Adrenal gland (tissue), 9 donors: ENCODE measurements at regions not wholly inside any gene's neighbourhood (a gene's known extent, or its start where the extent isn't known, plus 50 kb on each side); places are given as distances from the start of the nearest gene placed in this dataset.

Source experiments
- DNase-seq, 7 donors: peaks; one replicate each; pipeline ENCODE4 v3.0.0-alpha.2; 2019 to 2020
- H3K27ac ChIP-seq, 5 donors: fragments of 200-600 bp; sonication (generic) in 4 of 5; 1 replicate in 3 of 5; 2 replicates in 2 of 5; pipeline versions ENCODE4 v1.5.1 to v1.8.0; 2016 to 2020; ENCODE audit warnings: mild to moderate bottlenecking in 1 of 5
- H3K27me3 ChIP-seq: fragments of 200-600 bp; 2 replicates; pipeline ENCODE4 v1.8.0; 2021
- H3K36me3 ChIP-seq, 2 donors: fragments of 200-600 bp; replicated peaks in 1 of 2; 1 replicate in 1 of 2; 2 replicates in 1 of 2; pipeline versions ENCODE4 v1.5.1 to v1.8.0; 2018 to 2022
- H3K4me1 ChIP-seq, 2 donors: fragments of 200-600 bp; replicated peaks in 1 of 2; 1 replicate in 1 of 2; 2 replicates in 1 of 2; pipeline versions ENCODE4 v1.5.1 to v1.8.0; 2018 to 2021
- H3K4me3 ChIP-seq, 4 donors: fragments of 200-600 bp; sonication (generic) in 3 of 4; one replicate each; pipeline ENCODE4 v1.5.1; 2016 to 2018
- H3K9me3 ChIP-seq, 3 donors: fragments of 200-600 bp; sonication (generic) in 1 of 3; replicated peaks in 1 of 3; 1 replicate in 2 of 3; 2 replicates in 1 of 3; pipeline versions ENCODE4 v1.5.1 to v1.8.0; 2016 to 2021
- POLR2A ChIP-seq, 2 donors: fragments of 450-650 bp; IDR thresholded peaks; one replicate each; pipeline ENCODE4 v1.6.1; 2017; ENCODE audit warnings: antibody characterized with exemption in 2 of 2, mild to moderate bottlenecking in 2 of 2, moderate library complexity in 1 of 2
- WGBS, 4 donors: extraction: QIAGEN DNeasy Blood & Tissue Kit in 2 of 4; methylation state at CpG; one replicate each; pipeline versions ENCODE4 v1.1.5 to v1.1.7; 2013 to 2017; 5-methylcytosine and 5-hydroxymethylcytosine counted together
- intact Hi-C, 2 donors: fragments of 100-400 bp; cut with DNase I; formaldehyde crosslinking; loops; one replicate each; pipeline versions ENCODE4 v1.14.1 to v1.15.0; 2022 to 2023
- TF ChIP-seq, protein P1 (sequence below), 6 experiments: fragments of 450-650 bp in 4 of 6; fragments of 200-600 bp in 2 of 6; sonication (generic) in 1 of 6; IDR thresholded peaks; 1 replicate in 5 of 6; 2 replicates in 1 of 6; pipeline versions ENCODE4 v1.5.1 to v1.8.0; 2016 to 2021; ENCODE audit warnings: antibody characterized with exemption in 6 of 6, mild to moderate bottlenecking in 2 of 6, moderate library complexity in 1 of 6
- donor health status: healthy with polysubstance abuse.
- donor health status: Bipolar disorder and iron deficiency.
- donor health status: DM: yes; HTN: yes; CAD: no.
- donor health status: DM: no; HTN: no; CAD: no.
- donor health status: DM: no; HTN: no; CAD: no.

DNA sequence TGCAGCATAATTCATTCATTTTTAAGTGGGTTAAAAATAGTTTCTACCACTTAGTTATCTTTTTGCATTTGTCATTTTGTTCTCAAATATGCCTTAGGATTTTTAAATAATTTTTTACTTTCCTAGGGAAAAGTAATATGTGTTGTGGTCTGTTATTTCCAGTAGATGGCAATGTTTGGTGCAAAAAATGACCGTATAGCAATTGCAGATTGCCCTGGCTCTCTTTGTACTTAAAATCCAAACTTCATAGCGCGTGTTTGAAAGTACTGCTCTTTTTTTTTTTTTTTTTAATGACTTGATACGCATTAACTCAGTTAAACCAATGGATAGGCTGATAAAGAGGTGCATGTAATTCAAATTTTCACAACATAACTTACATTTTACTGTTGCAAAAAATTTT lies 74.4 kb upstream of the RBMX start:
- no peaks in the 10 kb centered on the region for H3K27me3 ChIP-seq
- WGBS, 4 donors = 1 to 8% (median 4%) methylated on average over 4 of the region's 4 CpGs
- no peaks in the 10 kb centered on the region for H3K9me3 ChIP-seq
- intact Hi-C loops = loop anchor here (5.0 to 10.0 kb wide), 3 partner anchors 97 to 242 kb away; no protein-coding TSS in a partner anchor
- H3K36me3 ChIP-seq = no peaks in the 10 kb centered on the region
- H3K27ac ChIP-seq = no peak overlapping the region
- H3K4me3 ChIP-seq = no peak overlapping the region
- DNase-seq = no peak
- TF ChIP-seq, protein P1, sequence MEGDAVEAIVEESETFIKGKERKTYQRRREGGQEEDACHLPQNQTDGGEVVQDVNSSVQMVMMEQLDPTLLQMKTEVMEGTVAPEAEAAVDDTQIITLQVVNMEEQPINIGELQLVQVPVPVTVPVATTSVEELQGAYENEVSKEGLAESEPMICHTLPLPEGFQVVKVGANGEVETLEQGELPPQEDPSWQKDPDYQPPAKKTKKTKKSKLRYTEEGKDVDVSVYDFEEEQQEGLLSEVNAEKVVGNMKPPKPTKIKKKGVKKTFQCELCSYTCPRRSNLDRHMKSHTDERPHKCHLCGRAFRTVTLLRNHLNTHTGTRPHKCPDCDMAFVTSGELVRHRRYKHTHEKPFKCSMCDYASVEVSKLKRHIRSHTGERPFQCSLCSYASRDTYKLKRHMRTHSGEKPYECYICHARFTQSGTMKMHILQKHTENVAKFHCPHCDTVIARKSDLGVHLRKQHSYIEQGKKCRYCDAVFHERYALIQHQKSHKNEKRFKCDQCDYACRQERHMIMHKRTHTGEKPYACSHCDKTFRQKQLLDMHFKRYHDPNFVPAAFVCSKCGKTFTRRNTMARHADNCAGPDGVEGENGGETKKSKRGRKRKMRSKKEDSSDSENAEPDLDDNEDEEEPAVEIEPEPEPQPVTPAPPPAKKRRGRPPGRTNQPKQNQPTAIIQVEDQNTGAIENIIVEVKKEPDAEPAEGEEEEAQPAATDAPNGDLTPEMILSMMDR (IDR thresholded peaks at IDR 0.05) = peak; percentile 24 to 54 (median 36)
- TF ChIP-seq POLR2A (IDR thresholded peaks at IDR 0.05) = no peak
- H3K4me1 ChIP-seq = no peaks in the 10 kb centered on the region

DNA sequence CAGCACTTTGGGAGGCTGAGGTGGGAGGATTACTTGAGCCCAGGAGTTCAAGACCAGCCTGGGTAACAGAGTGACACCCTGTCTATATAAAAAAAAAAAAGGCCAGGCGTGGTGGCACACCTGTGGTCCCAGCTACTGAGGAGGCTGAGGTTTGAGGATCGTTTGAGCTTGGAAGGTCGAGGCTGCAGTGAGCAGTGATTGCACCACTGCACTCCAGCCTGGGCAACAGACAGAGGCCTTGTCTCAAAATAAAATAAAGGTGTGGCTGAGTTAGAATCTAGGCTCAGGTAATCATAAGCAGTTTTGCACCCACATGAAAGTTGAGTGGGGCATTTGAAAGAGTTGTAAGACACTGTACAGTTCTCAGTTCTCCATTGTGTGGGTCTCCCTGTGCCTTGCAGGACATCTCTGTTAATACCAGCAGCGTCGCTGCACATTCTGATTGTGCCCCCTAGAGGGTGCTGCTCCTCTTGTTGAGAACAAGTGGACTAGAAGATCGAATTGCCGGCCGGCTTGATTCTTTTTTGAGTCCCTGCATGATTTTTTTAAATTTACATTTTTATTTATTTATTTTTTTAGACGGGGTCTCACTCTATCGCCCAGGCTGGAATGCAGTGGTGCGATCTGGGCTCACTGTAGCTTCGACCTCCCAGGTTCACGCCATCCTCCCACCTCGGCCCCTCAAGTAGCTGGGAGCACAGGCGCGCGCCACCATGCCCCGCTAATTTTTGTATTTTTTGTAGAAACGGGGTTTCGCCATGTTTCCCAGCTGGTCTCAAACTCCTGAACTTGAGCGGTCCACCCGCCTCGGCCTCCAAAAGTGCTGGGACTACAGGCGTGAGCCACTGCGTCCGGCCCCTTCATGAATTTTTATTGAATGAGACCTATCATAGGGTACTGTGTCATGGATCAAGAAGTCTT lies 73.6 kb upstream of the RBMX start:
- no peak for TF ChIP-seq POLR2A (IDR thresholded peaks at IDR 0.05)
- TF ChIP-seq, protein P1 (IDR thresholded peaks at IDR 0.05) = peak in 5 of 6 experiments; percentile 38 to 60 (median 46)
- Histone ChIP-seq H3K27me3 (no peaks in the 10 kb centered on the region), H3K36me3 (no peaks in the 10 kb centered on the region), H3K4me3 (no peak overlapping the region), H3K27ac (no peak overlapping the region), H3K9me3 (no peaks in the 10 kb centered on the region), H3K4me1 (no peaks in the 10 kb centered on the region)
- peak; percentile 41 to 88 (median 72) for DNase-seq
- intact Hi-C loops = loop anchor here in 1 of 2 donors (10.0 kb wide), 1 partner anchor 241 kb away; no protein-coding TSS in a partner anchor
- WGBS, 4 donors = 57 to 64% (median 58%) methylated on average over 21 to 26 of the region's 26 CpGs

- TF ChIP-seq, protein P1 (IDR thresholded peaks at IDR 0.05) = no peak
- TF ChIP-seq POLR2A (IDR thresholded peaks at IDR 0.05) = no peak
- H3K36me3 ChIP-seq = no peaks in the 10 kb centered on the region
- no peaks in the 10 kb centered on the region for H3K9me3 ChIP-seq
- H3K27me3 ChIP-seq = no peaks in the 10 kb centered on the region
- H3K4me3 ChIP-seq = no peak overlapping the region
- intact Hi-C loops = loop anchor here in 1 of 2 donors (10.0 kb wide), 1 partner anchor 245 kb away; no protein-coding TSS in a partner anchor
- no peak overlapping the region for H3K27ac ChIP-seq
- DNase-seq = no peak
- H3K4me1 ChIP-seq = no peaks in the 10 kb centered on the region
- WGBS, 4 donors = 60 to 93% (median 76%) methylated on average over 4 of the region's 4 CpGs
Observed at GRCh38 chrX:136950211-136950610, 69.7 kb upstream of the RBMX start.

GRCh38 chrX:136941396-136942337 lies 61.1 kb upstream of the RBMX start:
- intact Hi-C loops = no loop called here
- Histone ChIP-seq H3K4me3 (no peak overlapping the region), H3K27ac (no peak overlapping the region), H3K4me1 (no peaks in the 10 kb centered on the region), H3K27me3 (no peaks in the 10 kb centered on the region), H3K9me3 (no peaks in the 10 kb centered on the region), H3K36me3 (no peaks in the 10 kb centered on the region)
- TF ChIP-seq, protein P1 (IDR thresholded peaks at IDR 0.05) = no peak
- no peak for TF ChIP-seq POLR2A (IDR thresholded peaks at IDR 0.05)
- 32 to 65% (median 55%) methylated on average over 6 to 9 of the region's 9 CpGs for WGBS, 4 donors
- DNase-seq = peak in 1 of 7 donors; percentile 17
